GM12891 (cell line): ENCODE measurements at regions not wholly inside any gene's neighbourhood (a gene's known extent, or its start where the extent isn't known, plus 50 kb on each side); places are given as distances from the start of the nearest gene placed in this dataset.

Experiments
- PAX5 ChIP-seq: IDR thresholded peaks from 2 replicates; pipeline ENCODE4 v1.6.1; 2011; ENCODE audit warnings: low read length, moderate library complexity, mild to moderate bottlenecking; ENCODE audit not compliant: insufficient read depth, severe bottlenecking
- POLR2A ChIP-seq: IDR thresholded peaks from 2 replicates; pipeline ENCODE4 v1.6.1; 2011; ENCODE audit warnings: low read depth, low read length, control low read depth
- POLR2AphosphoS5 ChIP-seq: IDR thresholded peaks from 2 replicates; pipeline ENCODE4 v1.6.1; 2011; ENCODE audit warnings: low read depth, low read length, control low read depth
- SPI1 ChIP-seq: IDR thresholded peaks from 2 replicates; pipeline ENCODE4 v1.6.1; 2011; ENCODE audit warnings: low read depth, low read length, control low read depth
- TAF1 ChIP-seq: IDR thresholded peaks from 2 replicates; pipeline ENCODE4 v1.6.1; 2011; ENCODE audit warnings: low read depth, low read length, control low read depth

GRCh38 chr16:26901983-26902382 is 164.7 kb upstream of the C16orf82 start:
- TF ChIP-seq POLR2A (no peak), POLR2AphosphoS5 (no peak), TAF1 (no peak), SPI1 (no peak), PAX5 (no peak)
